ENCODE measurements at regions not wholly inside any gene's neighbourhood (a gene's known extent, or its start where the extent isn't known, plus 50 kb on each side); places are given as distances from the start of the nearest gene placed in this dataset.
"Not testable (repeated sequence)": the region's sequence is repeated elsewhere in the genome, so short reads cannot be mapped to it uniquely, and the experiment has no call there.

GRCh38 chr6:4486568-4487315 lies 289.5 kb upstream of the CDYL start:
- no peak for DNase-seq

GRCh38 chr6:4485735-4486134 lies 290.5 kb upstream of the CDYL start:
- no peak for DNase-seq

GRCh38 chr6:4482461-4482860 lies 293.7 kb upstream of the CDYL start:
- DNase-seq = no peak

- DNase-seq = no peak
Observed at GRCh38 chr6:4480788-4481735, 295.1 kb upstream of the CDYL start.

GRCh38 chr6:4478098-4478497 lies 298.1 kb upstream of the CDYL start:
- no peak for DNase-seq

- no peak for DNase-seq
Observed at GRCh38 chr6:4474810-4475209, 301.4 kb upstream of the CDYL start.

- DNase-seq = no peak
Observed at GRCh38 chr6:4472969-4473642, 303.1 kb upstream of the CDYL start.

- no peak for DNase-seq
Observed at GRCh38 chr6:4472222-4472621, 304.0 kb upstream of the CDYL start.

GRCh38 chr6:4471515-4471914 lies 304.7 kb upstream of the CDYL start:
- not testable (repeated sequence) for DNase-seq

GRCh38 chr6:4470698-4471210 lies 305.4 kb upstream of the CDYL start:
- no peak for DNase-seq

GRCh38 chr6:4466769-4467480 lies 309.3 kb upstream of the CDYL start:
- no peak for DNase-seq

GRCh38 chr6:4466261-4466660 lies 309.9 kb upstream of the CDYL start:
- DNase-seq = no peak

GRCh38 chr6:4464638-4465037 lies 311.6 kb upstream of the CDYL start:
- DNase-seq = no peak

GRCh38 chr6:4463236-4463635 lies 313.0 kb upstream of the CDYL start:
- DNase-seq = no peak

- no peak for DNase-seq
Observed at GRCh38 chr6:4460586-4461475, 315.4 kb upstream of the CDYL start.

GRCh38 chr6:4459996-4460395 lies 316.2 kb upstream of the CDYL start:
- no peak for DNase-seq

GRCh38 chr6:4459032-4459431 lies 317.2 kb upstream of the CDYL start:
- DNase-seq = no peak

GRCh38 chr6:4451718-4452117 lies 316.3 kb upstream of the ECI2 start:
- no peak for DNase-seq

GRCh38 chr6:4451081-4451480 lies 315.7 kb upstream of the ECI2 start:
- no peak for DNase-seq

GRCh38 chr6:4450237-4450636 lies 314.9 kb upstream of the ECI2 start:
- no peak for DNase-seq

- no peak for DNase-seq
Observed at GRCh38 chr6:4449409-4449808, 314.0 kb upstream of the ECI2 start.

GRCh38 chr6:4448841-4449240 lies 313.5 kb upstream of the ECI2 start:
- DNase-seq = no peak
